HG03097 (cell line): ENCODE measurements at regions not wholly inside any gene's neighbourhood (a gene's known extent, or its start where the extent isn't known, plus 50 kb on each side); places are given as distances from the start of the nearest gene placed in this dataset.
"Not testable (repeated sequence)": the region's sequence is repeated elsewhere in the genome, so short reads cannot be mapped to it uniquely, and the experiment has no call there.

Source experiments
- ATAC-seq: cut with Tn5 transposase; IDR thresholded peaks from one replicate; pipeline ENCODE4 v1.9.1; 2021; ENCODE audit not compliant: unreplicated experiment, low FRiP score

DNA sequence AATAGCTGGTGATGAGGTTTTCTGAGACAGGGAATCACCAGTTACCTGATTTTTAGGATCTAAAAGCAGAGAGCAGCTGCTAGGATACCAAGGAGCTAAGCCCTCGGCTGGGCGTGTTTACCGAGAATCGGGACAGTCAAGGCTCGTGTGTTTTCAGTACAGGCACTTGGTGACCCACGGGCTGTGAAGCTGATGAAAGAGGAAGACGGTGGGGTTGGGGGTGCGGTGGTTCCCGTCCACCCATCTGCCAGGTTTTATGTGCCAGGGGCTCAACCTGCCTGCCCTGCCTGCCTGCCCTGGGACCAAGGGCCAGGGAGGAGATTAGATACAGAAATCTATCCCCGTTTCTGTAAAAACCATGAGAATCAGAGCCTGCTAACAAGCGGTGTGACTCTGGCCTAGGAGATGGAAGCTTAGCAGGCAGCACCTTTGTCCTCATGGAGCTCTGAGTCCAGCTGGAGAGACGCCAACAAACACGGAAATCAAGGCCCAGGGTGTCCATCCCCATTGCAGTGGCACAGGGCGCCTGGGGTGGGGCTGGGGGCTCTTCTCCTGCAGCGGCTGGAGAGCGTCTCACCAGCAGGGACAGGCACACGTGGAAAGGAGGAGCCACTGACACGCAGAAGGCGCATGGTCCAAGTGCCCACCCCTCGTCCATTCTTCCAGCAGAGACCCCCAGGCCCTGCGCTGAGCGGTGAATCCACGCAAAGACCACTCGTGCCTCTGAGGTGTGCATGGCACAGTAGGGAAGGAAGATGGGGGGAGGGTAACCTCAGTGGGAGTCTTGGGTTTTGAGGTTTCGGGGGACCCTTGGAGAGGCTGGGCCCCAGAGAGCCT lies 265.0 kb upstream of the TCERG1L start:
- no peak for ATAC-seq

DNA sequence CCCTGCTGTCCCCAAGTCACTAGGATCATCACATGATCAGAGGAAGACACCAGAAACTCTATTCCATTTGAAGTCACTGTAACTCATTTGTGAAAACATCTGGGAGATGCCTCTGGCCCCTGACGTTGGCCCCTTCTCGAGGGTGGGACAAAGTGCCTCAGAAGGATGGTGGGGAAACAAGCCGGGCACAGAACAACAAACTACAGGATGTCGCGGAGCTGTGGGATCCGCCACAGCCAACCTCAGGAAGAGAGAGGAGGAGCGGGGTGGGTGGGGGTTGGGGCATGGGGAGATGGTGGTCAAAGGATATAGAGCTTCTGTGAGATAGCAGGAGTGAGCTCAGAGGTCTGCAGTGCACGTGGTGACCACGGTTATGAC lies 265.6 kb upstream of the TCERG1L start:
- ATAC-seq: no peak

GRCh38 chr10:131577786-131578471 lies 266.4 kb upstream of the TCERG1L start:
- no peak for ATAC-seq

DNA sequence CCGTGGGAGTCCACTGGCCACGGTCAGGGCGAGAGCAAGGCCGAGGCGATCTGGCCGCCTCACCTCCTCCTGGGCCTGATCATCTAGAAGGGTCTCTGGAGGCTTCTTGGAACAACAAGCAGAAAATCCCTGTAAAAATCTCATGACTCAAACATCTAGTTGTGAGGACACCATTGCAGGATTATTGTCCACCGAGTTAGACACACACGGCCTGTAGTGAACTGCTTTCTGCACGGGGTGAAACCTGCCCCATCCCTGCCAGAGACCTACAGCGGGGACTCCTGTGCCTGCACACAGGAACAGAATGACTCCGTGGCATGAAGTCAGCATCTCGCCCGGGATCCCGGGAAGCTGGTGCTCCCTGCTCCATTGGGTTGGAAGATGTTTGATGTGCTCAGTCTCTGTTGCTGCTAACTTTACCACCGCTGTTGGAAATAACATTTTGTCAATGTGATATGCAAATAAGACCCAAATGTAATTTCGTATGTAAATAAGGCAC lies 267.0 kb upstream of the TCERG1L start:
- no peak for ATAC-seq

DNA sequence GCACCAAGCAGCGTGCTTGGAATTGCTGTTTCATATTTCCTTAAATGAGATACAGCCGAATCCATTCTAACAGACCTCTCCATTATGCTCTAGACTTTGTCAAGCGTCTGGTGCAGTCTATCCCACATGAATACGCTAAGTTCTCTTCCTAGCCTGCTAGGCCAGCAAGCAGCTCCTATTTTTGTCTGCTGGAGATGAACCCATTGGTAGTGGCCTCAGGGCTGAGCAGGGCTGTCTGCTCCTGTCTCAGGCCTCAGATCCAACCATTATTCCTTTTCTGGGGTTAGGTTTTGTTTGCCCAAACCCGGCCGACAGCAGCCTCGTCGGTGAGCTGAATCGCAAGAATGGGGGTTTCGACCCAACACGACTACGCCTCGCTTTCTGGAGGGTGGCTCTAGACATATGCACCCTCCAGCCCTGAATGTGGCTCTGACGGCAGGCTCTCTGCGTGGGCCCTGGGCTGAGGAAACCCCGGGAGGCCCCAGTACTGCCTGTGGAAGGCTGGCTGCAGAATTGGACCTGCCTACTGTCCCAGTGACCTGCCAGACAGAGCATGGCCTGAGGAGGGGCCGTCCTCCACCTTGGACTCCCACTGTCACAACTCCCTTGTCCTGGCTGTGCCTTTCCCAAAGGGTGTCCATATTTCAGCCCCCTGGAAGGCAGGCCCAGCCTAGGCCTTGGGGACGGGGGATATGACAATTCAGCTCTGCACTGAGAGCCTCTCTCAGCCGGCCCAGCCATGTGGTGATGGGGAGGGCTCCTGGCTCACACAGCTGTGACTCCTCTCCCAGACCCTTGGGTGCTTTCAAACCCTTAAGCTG lies 267.9 kb upstream of the TCERG1L start:
- ATAC-seq: no peak

DNA sequence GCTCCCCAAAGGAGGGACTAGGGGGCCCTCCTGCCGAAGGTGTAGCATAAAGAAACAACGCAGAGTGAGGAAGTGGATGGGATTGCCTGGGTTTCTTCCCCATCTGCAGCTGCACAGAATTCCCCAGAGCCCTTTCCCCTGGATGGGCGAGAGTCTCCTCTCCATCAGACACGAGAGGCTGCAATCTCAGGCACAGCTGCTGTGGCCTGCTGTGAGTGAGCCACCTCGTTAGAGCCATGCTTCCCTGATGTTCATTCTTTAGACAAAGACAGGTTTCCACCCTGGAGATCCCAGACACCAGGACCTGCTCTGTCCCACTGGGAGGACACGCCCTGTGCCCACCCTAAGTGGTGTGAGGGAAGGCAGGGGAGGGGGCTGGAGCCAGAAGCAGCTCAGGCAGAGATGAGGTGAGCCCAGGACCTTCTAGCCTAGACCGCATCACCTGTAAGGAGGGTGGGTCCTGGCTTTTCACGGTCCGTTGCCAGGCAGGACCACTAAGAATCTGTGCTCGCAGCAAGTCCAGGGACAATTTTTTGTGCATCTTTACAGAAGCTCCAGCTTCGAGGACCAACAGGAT lies 268.6 kb upstream of the TCERG1L start:
- ATAC-seq: no peak

GRCh38 chr10:131580674-131581073 lies 269.2 kb upstream of the TCERG1L start:
- no peak for ATAC-seq

DNA sequence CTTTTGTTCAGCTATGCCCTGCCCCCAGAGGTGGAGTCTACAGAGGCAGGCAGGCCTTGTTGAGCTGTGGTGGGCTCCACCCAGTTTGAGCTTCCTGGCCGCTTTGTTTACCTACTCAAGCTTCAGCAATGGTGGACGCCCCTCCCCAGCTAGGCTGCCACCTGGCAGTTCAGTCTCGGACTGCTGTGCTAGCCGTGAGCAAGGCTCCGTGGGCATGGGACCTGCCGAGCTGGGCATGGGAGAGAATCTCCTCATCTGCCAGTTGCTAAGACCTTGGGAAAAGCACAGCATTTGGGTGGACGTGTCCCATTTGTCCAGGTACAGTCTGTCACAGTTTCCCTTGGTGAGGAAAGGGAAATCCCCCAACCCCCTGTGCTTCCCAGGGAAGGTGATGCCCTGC lies 270.0 kb upstream of the TCERG1L start:
- not testable (repeated sequence) for ATAC-seq

DNA sequence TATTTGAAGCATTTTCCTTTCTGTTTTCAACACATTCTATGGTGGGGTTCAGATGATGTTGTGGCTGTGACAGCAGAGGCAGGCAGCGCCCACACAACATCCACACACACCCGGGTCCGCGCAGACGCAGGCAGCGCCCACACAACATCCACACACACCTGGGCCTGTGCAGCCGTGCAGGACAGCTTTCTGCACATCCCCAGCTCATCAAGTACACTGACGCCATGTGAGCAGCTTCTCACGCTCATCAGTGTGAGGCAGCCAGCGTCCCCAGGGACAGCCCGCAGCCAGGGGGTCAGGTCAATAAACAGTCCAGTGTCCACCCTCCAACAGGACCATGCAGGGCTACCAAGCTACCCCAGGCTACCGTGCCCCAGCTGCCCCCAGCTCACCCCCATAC lies 272.8 kb upstream of the TCERG1L start:
- no peak for ATAC-seq

- no peak for ATAC-seq
These were observed 274.2 kb upstream of the TCERG1L start for GRCh38 chr10:131585761-131586160.

DNA sequence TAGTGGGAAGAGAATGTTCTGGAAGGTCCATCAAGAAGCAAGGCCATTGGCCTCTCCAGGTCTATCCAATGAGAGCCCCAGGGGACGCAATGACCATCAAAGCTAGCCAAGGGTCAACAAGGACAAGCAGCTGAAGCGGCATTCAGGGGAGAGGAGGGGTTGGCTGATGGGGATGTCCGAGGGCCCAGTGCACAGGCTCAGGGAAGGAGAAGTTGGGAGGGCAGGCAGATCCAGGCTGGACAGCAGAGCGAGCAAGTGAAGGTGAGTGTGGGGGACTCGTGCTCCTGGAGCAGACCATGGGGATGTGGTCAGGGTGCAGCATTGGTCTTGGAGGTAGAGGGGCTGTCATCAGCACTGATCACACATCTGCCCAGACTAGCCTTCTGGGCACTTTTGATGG lies 275.4 kb upstream of the TCERG1L start:
- ATAC-seq: no peak

DNA sequence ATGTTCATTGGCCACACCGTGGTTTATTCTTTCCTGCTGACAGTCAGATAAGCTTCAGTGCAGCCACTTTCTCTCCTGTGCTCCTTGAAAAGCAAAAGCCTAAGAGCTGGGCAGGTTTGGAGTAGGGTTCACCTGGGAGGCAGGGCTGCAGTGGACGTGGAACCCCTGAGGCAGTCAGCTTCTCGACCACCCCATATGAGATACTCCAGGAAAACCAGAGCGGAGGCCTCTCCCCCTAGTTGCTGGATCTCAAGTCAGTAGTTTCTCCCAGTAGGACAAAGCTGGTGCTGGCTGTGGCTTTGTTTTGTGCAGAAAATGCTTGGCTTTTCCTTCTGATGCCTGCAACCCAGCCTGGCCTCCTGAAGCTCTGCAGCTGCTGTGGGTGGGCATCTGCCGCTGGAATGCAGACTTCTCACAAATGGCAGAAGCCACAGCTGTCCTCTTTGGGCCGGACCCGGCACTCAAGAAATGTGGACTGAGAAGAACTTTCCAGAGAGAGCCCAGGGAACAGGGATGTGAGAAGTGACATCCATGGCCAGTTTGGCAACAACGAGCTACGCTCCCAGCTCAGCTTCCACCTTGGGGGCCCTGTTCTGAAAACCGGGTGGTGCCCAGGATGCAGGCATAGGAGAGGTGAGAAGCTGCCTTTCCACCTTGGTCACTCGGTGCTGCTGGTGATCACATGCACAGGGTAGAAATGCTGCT lies 276.6 kb upstream of the TCERG1L start:
- ATAC-seq: no peak

DNA sequence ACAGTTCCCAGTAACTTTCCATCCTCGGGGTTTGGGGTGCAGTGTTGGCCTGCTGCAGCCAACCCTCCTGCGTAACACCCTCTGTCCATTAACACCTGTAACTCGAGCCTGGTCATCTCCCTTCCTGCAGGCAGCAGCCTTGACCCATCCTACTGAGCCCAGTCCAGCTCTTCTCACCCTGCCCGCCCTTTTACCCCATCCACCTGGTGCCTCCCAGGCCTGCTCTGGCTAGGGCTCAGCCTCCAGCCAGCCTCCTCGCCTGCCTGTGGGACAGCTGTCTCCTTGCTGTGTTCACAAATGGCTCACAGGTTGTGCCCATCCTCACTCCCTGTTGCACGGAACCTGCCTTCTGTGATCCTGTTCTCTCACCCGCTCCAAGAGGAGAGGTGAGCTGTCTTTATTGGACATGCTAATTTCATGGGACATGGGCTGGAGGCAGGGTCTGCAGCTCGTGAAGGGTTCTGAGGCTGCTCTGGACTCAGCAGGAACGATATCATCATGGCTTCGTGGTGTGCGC lies 277.2 kb upstream of the TCERG1L start:
- no peak for ATAC-seq

GRCh38 chr10:131590567-131590966 lies 279.0 kb upstream of the TCERG1L start:
- ATAC-seq: no peak

DNA sequence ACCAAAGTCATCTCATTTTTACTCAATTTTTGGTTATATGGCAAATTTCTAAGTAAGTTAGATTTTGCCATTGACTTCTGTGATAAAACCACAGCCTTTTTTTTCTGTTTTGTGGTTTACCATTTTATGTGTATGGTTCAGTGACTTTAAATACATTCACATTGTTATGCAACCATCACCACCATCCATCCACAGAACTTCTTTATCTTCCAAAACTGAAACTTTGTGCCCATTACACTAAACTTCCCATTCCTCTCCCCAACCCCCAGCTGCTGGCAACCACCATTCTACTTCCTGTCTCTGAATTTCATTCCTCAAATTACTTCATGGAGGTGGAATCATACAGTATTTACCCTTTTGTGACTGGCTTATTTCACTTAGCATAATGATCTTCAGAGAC lies 280.4 kb upstream of the TCERG1L start:
- no peak for ATAC-seq

DNA sequence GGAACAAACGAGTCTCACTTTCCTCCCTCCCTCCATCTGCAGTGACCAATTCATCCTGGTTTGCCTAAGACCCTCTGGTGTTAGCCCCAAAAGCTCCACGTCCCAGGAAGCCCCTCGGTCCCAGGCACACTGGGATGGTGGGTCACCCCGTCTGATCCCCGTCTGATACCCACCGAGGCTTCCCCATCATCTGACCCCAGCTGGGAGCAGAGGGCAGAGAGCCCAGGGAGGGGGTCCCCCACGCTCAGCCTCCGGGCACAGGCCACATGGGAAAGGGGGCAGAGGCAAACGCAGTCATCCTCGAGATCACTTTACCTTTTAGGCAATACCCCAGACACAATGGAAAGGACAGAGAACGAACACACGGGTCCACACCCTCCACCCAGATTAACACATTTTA lies 291.6 kb upstream of the PPP2R2D start:
- no peak for ATAC-seq

- ATAC-seq: no peak
These were observed 285.7 kb upstream of the PPP2R2D start for GRCh38 chr10:131615150-131615549.

DNA sequence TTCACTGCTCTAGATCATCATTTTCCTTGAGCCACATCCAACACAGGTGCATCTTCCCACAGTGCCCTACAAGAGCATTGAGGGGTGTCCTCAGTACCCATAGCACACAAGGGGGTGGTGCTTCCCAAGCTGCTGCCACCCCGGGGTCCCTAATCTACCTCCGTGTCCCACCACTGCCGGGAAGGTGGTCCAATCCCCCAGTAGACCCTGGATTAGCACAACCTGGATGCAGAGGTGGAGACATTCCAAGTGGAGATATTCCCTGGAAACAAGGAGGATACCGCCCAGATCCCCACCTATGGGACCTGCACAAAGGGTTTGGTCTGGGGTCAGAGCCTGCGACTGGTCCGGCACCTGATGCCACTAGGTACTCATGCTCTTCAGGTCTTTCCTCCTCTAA lies 284.8 kb upstream of the PPP2R2D start:
- no peak for ATAC-seq

DNA sequence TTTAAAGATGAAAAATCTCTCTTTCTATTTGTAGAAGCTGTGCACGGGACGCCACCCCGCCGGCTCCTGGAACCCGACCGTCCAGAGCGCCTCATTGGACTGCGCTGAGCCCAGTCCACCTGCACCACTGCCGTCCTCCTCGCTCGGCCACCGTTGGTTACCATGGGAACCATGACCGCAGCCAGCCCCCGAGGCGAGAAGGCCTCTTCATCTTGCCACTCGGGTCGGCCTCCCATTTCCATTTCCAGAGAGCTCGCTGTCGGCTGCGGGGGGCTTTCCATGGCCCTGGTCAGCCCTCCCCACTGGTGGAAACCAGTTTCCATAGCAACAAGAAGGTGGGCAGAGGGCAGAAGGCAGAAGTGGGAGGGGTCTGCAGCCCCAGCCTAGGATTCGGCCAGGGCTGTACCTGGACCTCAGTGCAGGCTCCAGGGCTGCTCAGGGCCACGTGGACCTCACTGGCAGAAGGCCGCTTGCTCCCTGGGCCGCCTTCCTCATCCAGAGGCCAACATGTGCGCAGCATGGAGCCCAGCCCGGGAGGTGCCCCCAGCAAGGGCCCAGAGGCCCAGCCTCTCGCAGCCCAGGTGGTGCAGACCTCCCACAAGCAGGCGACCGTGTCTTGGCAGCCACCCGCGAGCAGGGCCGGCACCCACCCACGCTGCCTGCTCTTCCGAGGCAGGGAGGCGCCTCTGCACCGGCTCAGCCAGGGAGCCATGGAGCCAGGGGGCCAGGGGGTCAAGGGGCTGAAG lies 283.5 kb upstream of the PPP2R2D start:
- no peak for ATAC-seq
